Smooth muscle cell (in vitro differentiated cells): ENCODE measurements at regions not wholly inside any gene's neighbourhood (a gene's known extent, or its start where the extent isn't known, plus 50 kb on each side); places are given as distances from the start of the nearest gene placed in this dataset.

Source experiments
- DNase-seq: peaks from one replicate; lab custom pipeline; 2025; ENCODE audit not compliant: unreplicated experiment; lab: John Stamatoyannopoulos, UW
- H2AFZ ChIP-seq: fragments of 200-600 bp; sonication (generic); 2 replicates; pipeline ENCODE4 v1.6.0; 2016; ENCODE audit warnings: antibody characterized with exemption, low read depth, mild to moderate bottlenecking
- H3F3A ChIP-seq: fragments of 200-600 bp; sonication (generic); 2 replicates; pipeline ENCODE4 v1.6.0; 2017; ENCODE audit warnings: antibody characterized with exemption, low read depth
- H3K27ac ChIP-seq: fragments of 200-600 bp; sonication (generic); 2 replicates; pipeline ENCODE4 v1.5.1; 2016; ENCODE audit warnings: low read depth, mild to moderate bottlenecking
- H3K27me3 ChIP-seq: fragments of 200-600 bp; sonication (generic); 2 replicates; pipeline ENCODE4 v1.6.1; 2016; ENCODE audit warnings: low read depth, mild to moderate bottlenecking
- H3K36me3 ChIP-seq: fragments of 200-600 bp; sonication (generic); 2 replicates; pipeline ENCODE4 v1.5.1; 2016; ENCODE audit warnings: low read depth
- H3K4me1 ChIP-seq: fragments of 200-600 bp; sonication (generic); 2 replicates; pipeline ENCODE4 v1.5.1; 2016; ENCODE audit warnings: low read depth
- H3K4me2 ChIP-seq: fragments of 200-600 bp; sonication (generic); 2 replicates; pipeline ENCODE4 v1.6.0; 2016; ENCODE audit warnings: mild to moderate bottlenecking
- H3K4me3 ChIP-seq: fragments of 200-600 bp; sonication (generic); 2 replicates; pipeline ENCODE4 v1.5.1; 2016; ENCODE audit warnings: mild to moderate bottlenecking
- H3K79me2 ChIP-seq: fragments of 200-600 bp; sonication (generic); 2 replicates; pipeline ENCODE4 v1.6.0; 2016; ENCODE audit warnings: low read depth, mild to moderate bottlenecking
- H3K9ac ChIP-seq: fragments of 200-600 bp; sonication (generic); 2 replicates; pipeline ENCODE4 v1.6.0; 2016; ENCODE audit warnings: low read depth
- H3K9me3 ChIP-seq: fragments of 200-600 bp; sonication (generic); replicated peaks from 2 replicates; pipeline ENCODE4 v1.5.1; 2016; ENCODE audit warnings: low read depth
- H4K20me1 ChIP-seq: fragments of 200-600 bp; sonication (generic); 2 replicates; pipeline ENCODE4 v1.6.0; 2016; ENCODE audit warnings: low read depth
- CTCF ChIP-seq: fragments of 200-600 bp; sonication (generic); IDR thresholded peaks from 2 replicates; pipeline ENCODE4 v1.5.1; 2017; ENCODE audit warnings: borderline replicate concordance, mild to moderate bottlenecking, antibody characterized with exemption; ENCODE audit not compliant: insufficient read depth, poor library complexity, severe bottlenecking
- WGBS: methylation state at CpG from one replicate; pipeline ENCODE4 v1.1.7; 2016; ENCODE audit warnings: low lambda C conversion rate; 5-methylcytosine and 5-hydroxymethylcytosine counted together

- TF ChIP-seq CTCF = no peak
- Histone ChIP-seq H3K27ac (no peak overlapping the region), H2AFZ (no peak overlapping the region), H3K4me1 (no peaks in the 10 kb centered on the region), H3F3A (no peaks in the 10 kb centered on the region), H3K27me3 (no peaks in the 10 kb centered on the region), H3K4me2 (no peak overlapping the region), H3K36me3 (no peaks in the 10 kb centered on the region), H4K20me1 (no peaks in the 10 kb centered on the region), H3K4me3 (no peak overlapping the region), H3K9ac (no peak overlapping the region), H3K9me3 (no peaks in the 10 kb centered on the region), H3K79me2 (no peaks in the 10 kb centered on the region)
- 92% methylated on average over 7 of the region's 7 CpGs for WGBS
- DNase-seq = no peak
These were observed 112.9 kb upstream of the TLL1 start for GRCh38 chr4:165760182-165760581.

DNA sequence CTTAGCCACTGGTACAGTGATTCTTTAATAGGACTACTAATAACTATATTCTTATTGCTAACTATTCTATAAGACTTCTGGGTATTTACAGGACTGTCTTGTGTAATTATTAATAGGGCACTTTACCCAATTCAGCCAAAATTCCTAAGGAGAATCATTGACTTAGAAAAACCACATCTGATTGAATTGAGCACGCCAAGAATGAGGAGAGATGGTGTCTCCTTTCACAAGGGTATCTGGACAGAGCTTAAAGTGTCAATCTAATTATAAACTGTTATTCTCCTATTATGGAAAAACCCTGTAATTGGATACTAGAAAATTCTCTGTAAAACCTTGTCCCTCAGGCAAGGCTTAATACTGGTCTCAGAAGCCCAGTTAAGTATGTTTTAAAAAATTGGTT lies 111.1 kb upstream of the TLL1 start:
- TF ChIP-seq CTCF = no peak
- DNase-seq = no peak
- Histone ChIP-seq H3K9me3 (no peaks in the 10 kb centered on the region), H2AFZ (no peak overlapping the region), H4K20me1 (no peaks in the 10 kb centered on the region), H3K79me2 (no peaks in the 10 kb centered on the region), H3K4me1 (no peaks in the 10 kb centered on the region), H3K36me3 (no peaks in the 10 kb centered on the region), H3K27ac (no peak overlapping the region), H3K9ac (no peak overlapping the region), H3K4me3 (no peak overlapping the region), H3K4me2 (no peak overlapping the region), H3F3A (no peaks in the 10 kb centered on the region), H3K27me3 (no peaks in the 10 kb centered on the region)
- WGBS = 72% methylated on average over 1 of the region's 1 CpG

DNA sequence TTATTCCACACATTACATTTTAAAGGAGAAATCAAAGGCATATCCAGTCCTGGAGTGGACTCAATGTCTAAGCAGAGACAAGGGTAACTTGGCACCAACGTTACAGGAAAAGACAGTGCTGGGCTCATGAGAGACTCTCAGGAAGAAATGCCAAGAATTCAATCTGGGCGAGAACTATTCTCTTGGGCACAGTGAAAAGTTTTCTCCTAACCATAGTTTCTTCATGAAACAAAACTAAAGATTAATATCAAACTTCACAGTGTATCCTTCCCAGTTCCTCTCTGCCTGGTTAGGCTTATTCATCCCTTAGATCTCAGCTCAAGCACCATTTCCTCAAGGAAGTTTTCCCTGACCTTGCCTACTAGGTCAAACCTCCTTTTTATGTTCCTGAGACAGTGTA lies 109.4 kb upstream of the TLL1 start:
- no peak for TF ChIP-seq CTCF
- no peaks in the 10 kb centered on the region for H3F3A ChIP-seq

DNA sequence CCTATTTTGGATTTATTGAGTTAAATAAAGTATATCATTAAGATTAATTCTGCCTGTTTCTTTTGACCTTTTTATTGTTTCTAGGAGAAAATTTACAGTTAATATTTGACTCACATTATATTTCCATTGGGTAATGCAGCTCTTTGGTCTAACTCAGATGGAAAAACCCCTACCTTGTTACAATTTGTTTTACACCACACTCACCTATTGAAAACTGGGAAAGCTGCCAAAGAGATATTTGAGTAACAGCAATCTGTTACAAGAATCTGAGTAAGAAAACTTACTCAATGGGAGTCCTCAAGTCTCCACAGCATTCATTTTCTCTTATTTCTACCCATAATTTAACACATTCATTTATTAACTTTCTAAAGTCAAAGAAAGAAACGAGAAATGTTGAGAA lies 108.0 kb upstream of the TLL1 start:
- H3K4me1 ChIP-seq = no peaks in the 10 kb centered on the region
- H3K9ac ChIP-seq = no peak overlapping the region
- no peaks in the 10 kb centered on the region for H3K79me2 ChIP-seq
- no peak overlapping the region for H3K27ac ChIP-seq
- no peak overlapping the region for H3K4me3 ChIP-seq
- H3K4me2 ChIP-seq = no peak overlapping the region
- WGBS = 95% methylated on average over 1 of the region's 1 CpG
- no peak for DNase-seq
- H4K20me1 ChIP-seq = no peaks in the 10 kb centered on the region
- no peaks in the 10 kb centered on the region for H3F3A ChIP-seq
- H3K9me3 ChIP-seq = no peaks in the 10 kb centered on the region
- no peaks in the 10 kb centered on the region for H3K27me3 ChIP-seq
- TF ChIP-seq CTCF = no peak
- H3K36me3 ChIP-seq = no peaks in the 10 kb centered on the region
- no peak overlapping the region for H2AFZ ChIP-seq

More for the DNA sequence above, 109.4 kb upstream of the TLL1 start:
- H4K20me1 ChIP-seq = no peaks in the 10 kb centered on the region
- H3K27me3 ChIP-seq = no peaks in the 10 kb centered on the region
- no peaks in the 10 kb centered on the region for H3K79me2 ChIP-seq
- no peak overlapping the region for H3K27ac ChIP-seq
- no peak overlapping the region for H2AFZ ChIP-seq
- H3K4me2 ChIP-seq = no peak overlapping the region
- H3K9ac ChIP-seq = no peak overlapping the region
- WGBS = 81% methylated on average over 2 of the region's 2 CpGs
- H3K4me1 ChIP-seq = no peaks in the 10 kb centered on the region
- no peaks in the 10 kb centered on the region for H3K9me3 ChIP-seq
- H3K4me3 ChIP-seq = no peak overlapping the region
- no peak for DNase-seq
- no peaks in the 10 kb centered on the region for H3K36me3 ChIP-seq
